ENCODE measurements at regions not wholly inside any gene's neighbourhood (a gene's known extent, or its start where the extent isn't known, plus 50 kb on each side); places are given as distances from the start of the nearest gene placed in this dataset.

DNA sequence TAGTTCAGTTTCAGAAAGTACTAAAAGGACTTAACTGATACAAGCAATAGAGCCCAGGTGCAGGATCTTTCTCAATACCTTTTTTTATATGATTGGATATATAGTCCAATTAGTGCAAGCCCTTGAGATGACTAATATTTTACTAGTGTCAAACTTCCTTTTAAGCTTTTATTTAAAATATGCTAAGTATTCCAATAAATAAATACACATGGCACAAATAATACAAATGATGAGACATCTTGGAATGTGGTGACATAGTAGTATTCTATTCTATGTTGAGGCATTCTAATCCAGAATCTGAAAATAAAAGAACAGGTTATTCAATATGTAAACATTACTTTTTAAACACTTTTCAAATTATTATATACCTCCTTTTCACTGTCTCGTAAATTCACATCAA is 670.0 kb downstream of the SI start:
- TF ChIP-seq, protein P1, sequence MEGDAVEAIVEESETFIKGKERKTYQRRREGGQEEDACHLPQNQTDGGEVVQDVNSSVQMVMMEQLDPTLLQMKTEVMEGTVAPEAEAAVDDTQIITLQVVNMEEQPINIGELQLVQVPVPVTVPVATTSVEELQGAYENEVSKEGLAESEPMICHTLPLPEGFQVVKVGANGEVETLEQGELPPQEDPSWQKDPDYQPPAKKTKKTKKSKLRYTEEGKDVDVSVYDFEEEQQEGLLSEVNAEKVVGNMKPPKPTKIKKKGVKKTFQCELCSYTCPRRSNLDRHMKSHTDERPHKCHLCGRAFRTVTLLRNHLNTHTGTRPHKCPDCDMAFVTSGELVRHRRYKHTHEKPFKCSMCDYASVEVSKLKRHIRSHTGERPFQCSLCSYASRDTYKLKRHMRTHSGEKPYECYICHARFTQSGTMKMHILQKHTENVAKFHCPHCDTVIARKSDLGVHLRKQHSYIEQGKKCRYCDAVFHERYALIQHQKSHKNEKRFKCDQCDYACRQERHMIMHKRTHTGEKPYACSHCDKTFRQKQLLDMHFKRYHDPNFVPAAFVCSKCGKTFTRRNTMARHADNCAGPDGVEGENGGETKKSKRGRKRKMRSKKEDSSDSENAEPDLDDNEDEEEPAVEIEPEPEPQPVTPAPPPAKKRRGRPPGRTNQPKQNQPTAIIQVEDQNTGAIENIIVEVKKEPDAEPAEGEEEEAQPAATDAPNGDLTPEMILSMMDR (IDR thresholded peaks at IDR 0.05): no peak
- TF ChIP-seq POLR2A (IDR thresholded peaks at IDR 0.05): no peak
